WTC11 (cell line): ENCODE measurements at regions not wholly inside any gene's neighbourhood (a gene's known extent, or its start where the extent isn't known, plus 50 kb on each side); places are given as distances from the start of the nearest gene placed in this dataset.

Source experiments
- JUN ChIP-seq: sonication (generic); formaldehyde crosslinking; IDR thresholded peaks from 2 replicates; pipeline ENCODE4 v1.8.0; 2023; ENCODE audit warnings: mild to moderate bottlenecking, missing genetic modification reagents
- ZNF423 ChIP-seq: fragments of 250-450 bp; sonication (Bioruptor Pico); IDR thresholded peaks from 2 replicates; pipeline ENCODE4 v2.1.2; 2022; ENCODE audit warnings: mild to moderate bottlenecking, moderate library complexity

GRCh38 chrX:109795682-109796081, 62.6 kb upstream of the ACSL4 start:
- TF ChIP-seq JUN (CRISPR knock-in tag) = no peak
- TF ChIP-seq ZNF423 (CRISPR knock-in tag) = no peak
